ENCODE measurements at regions not wholly inside any gene's neighbourhood (a gene's known extent, or its start where the extent isn't known, plus 50 kb on each side); places are given as distances from the start of the nearest gene placed in this dataset.
"Not testable (repeated sequence)": the region's sequence is repeated elsewhere in the genome, so short reads cannot be mapped to it uniquely, and the experiment has no call there.

DNA sequence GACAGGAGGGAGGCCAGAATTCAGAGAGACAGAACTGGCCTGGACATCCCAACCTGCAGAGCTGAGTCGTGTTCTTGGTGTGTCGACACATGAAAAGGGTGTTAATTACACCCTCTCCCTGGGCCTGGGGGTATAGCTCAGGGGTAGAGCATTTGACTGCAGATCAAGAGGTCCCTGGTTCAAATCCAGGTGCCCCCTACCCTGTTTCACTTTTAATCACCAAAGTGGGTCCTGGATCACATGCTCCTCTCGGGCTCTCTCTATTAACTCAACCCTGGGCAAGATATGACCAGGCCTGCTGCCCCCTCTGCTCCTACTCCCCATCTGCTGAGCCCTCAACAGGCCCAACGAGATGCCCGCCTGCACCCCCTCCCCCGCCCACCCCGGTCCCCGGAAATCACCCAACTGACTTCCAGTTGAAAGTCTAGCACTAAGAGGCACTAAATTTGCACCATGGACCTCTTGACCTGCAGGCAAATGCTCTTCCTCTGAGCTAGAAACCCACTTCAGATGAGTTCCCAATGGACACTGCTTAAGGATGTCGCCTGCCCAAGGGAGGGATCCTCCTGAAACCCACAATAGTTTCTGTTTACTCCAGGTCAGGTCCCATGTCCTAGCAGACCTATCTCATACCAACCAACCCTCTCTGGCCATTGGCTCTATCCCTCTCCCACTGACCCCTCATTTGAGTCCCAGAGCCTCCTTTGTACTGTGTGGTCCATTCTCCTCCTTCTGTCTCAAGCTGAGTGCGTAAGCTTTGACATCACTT is 137.6 kb downstream of the ZNF467 start:
- no peak overlapping the region for H3K4me3 ChIP-seq (replicated peaks; ENCODE audit: low read depth, low read length)
- TF ChIP-seq, protein P1, sequence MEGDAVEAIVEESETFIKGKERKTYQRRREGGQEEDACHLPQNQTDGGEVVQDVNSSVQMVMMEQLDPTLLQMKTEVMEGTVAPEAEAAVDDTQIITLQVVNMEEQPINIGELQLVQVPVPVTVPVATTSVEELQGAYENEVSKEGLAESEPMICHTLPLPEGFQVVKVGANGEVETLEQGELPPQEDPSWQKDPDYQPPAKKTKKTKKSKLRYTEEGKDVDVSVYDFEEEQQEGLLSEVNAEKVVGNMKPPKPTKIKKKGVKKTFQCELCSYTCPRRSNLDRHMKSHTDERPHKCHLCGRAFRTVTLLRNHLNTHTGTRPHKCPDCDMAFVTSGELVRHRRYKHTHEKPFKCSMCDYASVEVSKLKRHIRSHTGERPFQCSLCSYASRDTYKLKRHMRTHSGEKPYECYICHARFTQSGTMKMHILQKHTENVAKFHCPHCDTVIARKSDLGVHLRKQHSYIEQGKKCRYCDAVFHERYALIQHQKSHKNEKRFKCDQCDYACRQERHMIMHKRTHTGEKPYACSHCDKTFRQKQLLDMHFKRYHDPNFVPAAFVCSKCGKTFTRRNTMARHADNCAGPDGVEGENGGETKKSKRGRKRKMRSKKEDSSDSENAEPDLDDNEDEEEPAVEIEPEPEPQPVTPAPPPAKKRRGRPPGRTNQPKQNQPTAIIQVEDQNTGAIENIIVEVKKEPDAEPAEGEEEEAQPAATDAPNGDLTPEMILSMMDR (IDR thresholded peaks at IDR 0.05; ENCODE audit: low read depth, low read length, missing control alignments): no peak
- no peak for DNase-seq (ENCODE audit: extremely low read depth, low read depth)

DNA sequence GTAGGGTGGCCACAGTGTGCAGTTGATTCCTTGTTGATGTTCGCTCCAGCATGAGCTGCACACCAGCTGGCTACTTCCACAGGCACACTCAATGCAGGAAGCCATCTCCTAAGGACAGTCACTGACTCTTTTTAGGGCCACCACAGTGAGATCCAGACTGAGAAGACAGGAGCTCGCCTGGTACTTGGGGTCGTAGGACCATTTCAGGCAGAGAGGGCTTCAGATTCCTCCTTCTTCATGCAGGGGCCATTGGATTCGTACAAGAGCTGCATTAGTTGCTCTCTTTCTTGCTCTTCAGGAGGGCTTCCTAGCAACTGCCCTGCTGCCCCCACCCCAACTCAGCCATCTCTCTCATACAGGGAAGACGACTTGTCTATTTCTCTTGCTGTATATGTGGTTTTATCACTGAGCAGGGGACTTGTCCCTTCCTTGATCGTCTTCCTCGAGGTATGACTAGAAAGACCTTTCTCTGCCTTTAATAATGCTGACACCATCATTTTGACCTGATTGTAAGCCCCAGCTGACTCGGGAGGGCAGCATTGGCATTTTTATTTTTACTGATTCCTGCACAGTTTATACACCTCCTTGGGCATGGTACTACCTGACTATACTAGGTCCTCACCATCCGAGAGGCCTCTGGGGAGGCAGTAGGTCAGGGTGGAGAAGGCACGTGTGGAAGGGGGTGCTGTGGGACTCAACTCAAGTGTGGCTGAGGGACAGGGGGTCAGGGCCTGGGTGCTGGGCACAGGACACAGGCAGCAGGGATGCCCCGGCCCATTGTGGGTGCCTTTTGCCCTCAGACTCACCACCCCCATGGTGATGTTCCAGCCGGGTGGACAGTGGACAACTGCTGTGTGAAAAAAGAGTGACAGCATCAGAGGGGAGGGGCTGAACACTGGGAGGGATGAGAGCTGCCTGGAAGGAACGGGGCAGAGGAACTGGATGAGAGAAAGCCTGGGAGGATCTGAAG is 136.7 kb upstream of the ZNF746 start:
- H3K4me3 ChIP-seq (replicated peaks; ENCODE audit: low read depth, low read length): no peak overlapping the region
- DNase-seq (ENCODE audit: extremely low read depth, low read depth): no peak
- TF ChIP-seq, protein P1 (IDR thresholded peaks at IDR 0.05; ENCODE audit: low read depth, low read length, missing control alignments): no peak

- not testable (repeated sequence) for H3K4me3 ChIP-seq (replicated peaks; ENCODE audit: low read depth, low read length); DNase-seq (ENCODE audit: extremely low read depth, low read depth)
Measured at GRCh38 chr7:149628361-149629149, 130.9 kb upstream of the ZNF746 start.

DNA sequence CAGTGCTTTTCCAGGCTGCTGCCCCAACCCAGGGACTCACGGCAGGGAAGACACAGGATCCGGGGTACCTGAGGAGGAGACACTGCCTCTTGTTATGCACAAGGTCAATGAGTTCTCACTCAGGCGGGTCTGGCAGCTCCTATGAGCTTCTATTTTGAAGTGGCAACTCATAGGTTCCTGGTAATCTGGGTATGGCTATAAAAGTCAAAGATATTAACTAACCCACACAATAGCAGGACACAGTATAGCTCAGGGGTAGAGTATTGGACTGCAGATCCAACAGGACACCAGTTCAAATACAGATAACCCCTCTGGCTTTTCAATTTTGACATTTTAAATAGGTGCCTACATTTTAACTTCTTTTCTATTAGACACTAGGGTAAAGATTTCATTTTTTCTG is 130.3 kb upstream of the ZNF746 start:
- no peak overlapping the region for H3K4me3 ChIP-seq (replicated peaks; ENCODE audit: low read depth, low read length)
- TF ChIP-seq, protein P1 (IDR thresholded peaks at IDR 0.05; ENCODE audit: low read depth, low read length, missing control alignments): no peak
- DNase-seq (ENCODE audit: extremely low read depth, low read depth): no peak

- no peak for DNase-seq (ENCODE audit: extremely low read depth, low read depth)
- TF ChIP-seq, protein P1 (IDR thresholded peaks at IDR 0.05; ENCODE audit: low read depth, low read length, missing control alignments): no peak
- no peak overlapping the region for H3K4me3 ChIP-seq (replicated peaks; ENCODE audit: low read depth, low read length)
Measured at GRCh38 chr7:149626972-149627371, 129.4 kb upstream of the ZNF746 start.

GRCh38 chr7:149625947-149626392 is 128.4 kb upstream of the ZNF746 start:
- H3K4me3 ChIP-seq (replicated peaks; ENCODE audit: low read depth, low read length): peak overlapping the region; percentile 11; the same call in 1 of the 2 replicates
- TF ChIP-seq, protein P1 (IDR thresholded peaks at IDR 0.05; ENCODE audit: low read depth, low read length, missing control alignments): no peak
- DNase-seq (ENCODE audit: extremely low read depth, low read depth): peak; percentile 20

Data from HFF-Myc (cell line).